SK-N-SH (cell line): ENCODE measurements at regions not wholly inside any gene's neighbourhood (a gene's known extent, or its start where the extent isn't known, plus 50 kb on each side); places are given as distances from the start of the nearest gene placed in this dataset.

ENCODE experiments used
- CTCF ChIA-PET: fragments of 300-600, 350-600 bp; formaldehyde crosslinking; extraction: SDS; loops from one replicate; lab custom pipeline; 2021; lab: Yijun Ruan, JAX
- POLR2A ChIA-PET: fragments of 350-600 bp; sonication (Branson Sonifier 250); formaldehyde crosslinking; extraction: SDS; loops from one replicate; lab custom pipeline; 2020; ENCODE audit warnings: antibody characterized with exemption, inconsistent platforms; lab: Yijun Ruan, JAX
- DNase-seq: peaks from one replicate; pipeline ENCODE4 v3.0.0; 2012
- H2AFZ ChIP-seq: fragments of 200-600 bp; sonication (generic); 2 replicates; pipeline ENCODE4 v1.8.1; 2016; ENCODE audit warnings: antibody characterized with exemption, mild to moderate bottlenecking, low read depth
- H3F3A ChIP-seq: fragments of 200-600 bp; sonication (generic); replicated peaks from 2 replicates; pipeline ENCODE3; 2016; ENCODE audit warnings: antibody characterized with exemption, mild to moderate bottlenecking; ENCODE audit not compliant: insufficient read depth
- H3K27ac ChIP-seq, 2 experiments: fragments of 200-500 bp in 1 of 2; fragments of 200-600 bp in 1 of 2; sonication (Bioruptor generic) in 1 of 2; sonication (generic), shearing (Covaris generic) in 1 of 2; 2 replicates each; pipeline versions ENCODE4 v1.5.1 to v1.6.1; 2014 to 2016; ENCODE audit warnings: low read depth in 2 of 2, inconsistent platforms in 1 of 2, low read length in 1 of 2, mild to moderate bottlenecking in 1 of 2, mixed read lengths in 1 of 2
- H3K27me3 ChIP-seq: fragments of 200-600 bp; sonication (generic), shearing (Covaris generic); 2 replicates; pipeline ENCODE4 v1.6.1; 2016; ENCODE audit warnings: mixed run types; ENCODE audit not compliant: insufficient read depth
- H3K36me3 ChIP-seq, 2 experiments: fragments of 200-500 bp in 1 of 2; fragments of 200-600 bp in 1 of 2; sonication (Bioruptor generic) in 1 of 2; sonication (generic) in 1 of 2; replicated peaks in 1 of 2; 2 replicates each; pipeline versions ENCODE3 to v1.5.1; 2014 to 2016; ENCODE audit warnings: low read length in 1 of 2, mild to moderate bottlenecking in 1 of 2; ENCODE audit not compliant: insufficient read depth in 2 of 2, control insufficient read depth in 1 of 2
- H3K4me1 ChIP-seq, 2 experiments: fragments of 200-500 bp in 1 of 2; fragments of 200-600 bp in 1 of 2; sonication (Bioruptor generic) in 1 of 2; sonication (generic), shearing (Covaris generic) in 1 of 2; 2 replicates each; pipeline versions ENCODE4 v1.5.1 to v1.6.1; 2014 to 2016; ENCODE audit warnings: low read depth in 1 of 2, low read length in 1 of 2, mixed run types in 1 of 2; ENCODE audit not compliant: insufficient read depth in 2 of 2, control insufficient read depth in 1 of 2
- H3K4me2 ChIP-seq: fragments of 200-600 bp; sonication (generic), shearing (Covaris generic); 2 replicates; pipeline ENCODE4 v1.6.1; 2017; ENCODE audit warnings: mixed run types
- H3K4me3 ChIP-seq, 2 experiments: fragments of 200-500 bp in 1 of 2; fragments of 200-600 bp in 1 of 2; sonication (Bioruptor generic) in 1 of 2; sonication (generic), shearing (Covaris generic) in 1 of 2; 2 replicates each; pipeline versions ENCODE4 v1.5.1 to v1.8.1; 2014 to 2016; ENCODE audit warnings: low read depth in 2 of 2, inconsistent platforms in 1 of 2, low read length in 1 of 2, mild to moderate bottlenecking in 1 of 2, mixed read lengths in 1 of 2, moderate library complexity in 1 of 2
- H3K79me2 ChIP-seq: fragments of 200-600 bp; sonication (generic); 2 replicates; pipeline ENCODE4 v1.8.1; 2017; ENCODE audit warnings: mild to moderate bottlenecking; ENCODE audit not compliant: insufficient read depth
- H3K9ac ChIP-seq: fragments of 200-600 bp; sonication (generic); 2 replicates; pipeline ENCODE4 v1.6.1; 2017; ENCODE audit warnings: mixed run types
- H3K9me2 ChIP-seq: fragments of 200-600 bp; sonication (generic); 2 replicates; pipeline ENCODE4 v1.6.1; 2017; ENCODE audit warnings: mixed run types
- H3K9me3 ChIP-seq: fragments of 200-600 bp; sonication (generic); 2 replicates; pipeline ENCODE4 v1.6.1; 2017; ENCODE audit warnings: mixed run types, mild to moderate bottlenecking, moderate library complexity
- H4K20me1 ChIP-seq: fragments of 200-600 bp; sonication (generic); 2 replicates; pipeline ENCODE4 v1.6.1; 2017; ENCODE audit warnings: mild to moderate bottlenecking, mixed run types; ENCODE audit not compliant: insufficient read depth
- CHD2 ChIP-seq: fragments of 150-350 bp; IDR thresholded peaks from 2 replicates; pipeline ENCODE4 v1.6.1; 2018; ENCODE audit warnings: low read length; ENCODE audit not compliant: partially characterized antibody
- CTCF ChIP-seq: fragments of 200-600 bp; sonication (generic); IDR thresholded peaks from 2 replicates; pipeline ENCODE4 v1.6.1; 2017; ENCODE audit warnings: antibody characterized with exemption, mild to moderate bottlenecking, moderate library complexity
- ELF1 ChIP-seq: IDR thresholded peaks from 2 replicates; pipeline ENCODE4 v1.4.0; 2012
- EP300 ChIP-seq, 2 experiments: IDR thresholded peaks; 2 replicates each; pipeline versions ENCODE4 v1.4.0 to v1.6.1; 2012; ENCODE audit warnings: borderline replicate concordance in 1 of 2, low read depth in 1 of 2, low read length in 1 of 2
- EZH2phosphoT487 ChIP-seq: fragments of 200-600 bp; sonication (generic); IDR thresholded peaks from 2 replicates; pipeline ENCODE4 v1.6.1; 2017; ENCODE audit warnings: low read depth, mixed run types, mild to moderate bottlenecking, antibody characterized with exemption, moderate library complexity, borderline replicate concordance
- FOSL2 ChIP-seq: IDR thresholded peaks from 2 replicates; pipeline ENCODE4 v1.4.0; 2012; ENCODE audit warnings: low read depth, mild to moderate bottlenecking, moderate library complexity, borderline replicate concordance
- FOXJ3 ChIP-seq: sonication (generic); formaldehyde crosslinking; IDR thresholded peaks from 2 replicates; pipeline ENCODE4 v1.5.1; 2020; ENCODE audit warnings: mild to moderate bottlenecking, missing genetic modification reagents
- MEF2A ChIP-seq: IDR thresholded peaks from 2 replicates; pipeline ENCODE4 v1.4.0; 2012; ENCODE audit warnings: low read depth, borderline replicate concordance
- MXI1 ChIP-seq: IDR thresholded peaks from 2 replicates; pipeline ENCODE4 v1.6.1; 2012; ENCODE audit warnings: mild to moderate bottlenecking, low read depth, low read length, improper control_type of control experiment
- NFIC ChIP-seq: IDR thresholded peaks from 2 replicates; pipeline ENCODE4 v1.4.0; 2012; ENCODE audit warnings: borderline replicate concordance
- PBX3 ChIP-seq: IDR thresholded peaks from 2 replicates; pipeline ENCODE4; 2012
- RAD21 ChIP-seq: IDR thresholded peaks from 2 replicates; pipeline ENCODE4 v1.6.1; 2012; ENCODE audit warnings: mild to moderate bottlenecking, low read length
- RCOR1 ChIP-seq: fragments of 150-350 bp; IDR thresholded peaks from 2 replicates; pipeline ENCODE4 v1.6.1; 2017; ENCODE audit warnings: antibody characterized with exemption, low read length
- RFX5 ChIP-seq: IDR thresholded peaks from 2 replicates; pipeline ENCODE4 v1.6.1; 2012; ENCODE audit warnings: mild to moderate bottlenecking, improper control_type of control experiment, low read length
- SMC3 ChIP-seq: IDR thresholded peaks from 2 replicates; pipeline ENCODE4 v1.6.1; 2012; ENCODE audit warnings: low read depth, low read length, improper control_type of control experiment
- TAF1 ChIP-seq: IDR thresholded peaks from 2 replicates; pipeline ENCODE4 v1.6.1; 2012; ENCODE audit warnings: low read depth, mild to moderate bottlenecking, low read length, moderate library complexity, borderline replicate concordance
- TCF12 ChIP-seq: IDR thresholded peaks from 2 replicates; pipeline ENCODE4 v1.4.0; 2012
- TEAD4 ChIP-seq: IDR thresholded peaks from 2 replicates; pipeline ENCODE4 v1.4.0; 2012; ENCODE audit warnings: mild to moderate bottlenecking, borderline replicate concordance; ENCODE audit not compliant: insufficient read depth
- USF2 ChIP-seq: fragments of 150-350 bp; IDR thresholded peaks from 2 replicates; pipeline ENCODE4 v1.6.1; 2017; ENCODE audit warnings: antibody characterized with exemption, low read length, low read depth, borderline replicate concordance
- YY1 ChIP-seq: IDR thresholded peaks from 2 replicates; pipeline ENCODE4 v1.4.0; 2012; ENCODE audit warnings: low read depth, mild to moderate bottlenecking
- WGBS: methylation state at CpG from one replicate; pipeline ENCODE4 v1.1.6; 2017; ENCODE audit warnings: low lambda C conversion rate; 5-methylcytosine and 5-hydroxymethylcytosine counted together

GRCh38 chr2:168348076-168348475 lies 100.7 kb upstream of the STK39 start:
- ChIA-PET CTCF (interaction anchor here (0.8 to 4.4 kb wide), 15 partner anchors 9 to 567 kb away, joined by 3 to 50 read pairs (median 7); partner anchors contain the start of gene CERS6), POLR2A (no interaction called here)
- Histone ChIP-seq H3K27ac (no peak overlapping the region), H3K9me2 (no peaks in the 10 kb centered on the region), H3K9ac (no peak overlapping the region), H3F3A (no peaks in the 10 kb centered on the region), H4K20me1 (no peaks in the 10 kb centered on the region), H2AFZ (no peak overlapping the region), H3K4me2 (no peak overlapping the region), H3K9me3 (no peaks in the 10 kb centered on the region), H3K36me3 (no peaks in the 10 kb centered on the region), H3K4me3 (no peak overlapping the region), H3K4me1 (peaks cover 0 to 6% of the 10 kb centered on the region in 2 experiments; a peak in 2 of 4 replicates), H3K27me3 (no peaks in the 10 kb centered on the region), H3K79me2 (no peaks in the 10 kb centered on the region)
- 81% methylated on average over 2 of the region's 2 CpGs for WGBS
- peak; percentile 61 for TF ChIP-seq RAD21
- TF ChIP-seq RCOR1 = no peak
- TF ChIP-seq USF2 = no peak
- TF ChIP-seq NFIC = no peak
- no peak for TF ChIP-seq MXI1
- no peak for TF ChIP-seq EZH2phosphoT487
- TF ChIP-seq TCF12 = no peak
- TF ChIP-seq FOXJ3 (CRISPR knock-in tag) = no peak
- TF ChIP-seq EP300 (IDR thresholded peaks at IDR 0.05; ENCODE audit: borderline replicate concordance in 1 of 2, low read depth in 1 of 2, low read length in 1 of 2) = no peak
- TF ChIP-seq MEF2A = no peak
- TF ChIP-seq PBX3 = no peak
- no peak for TF ChIP-seq RFX5
- TF ChIP-seq TEAD4 = no peak
- no peak for TF ChIP-seq FOSL2
- TF ChIP-seq ELF1 = no peak
- TF ChIP-seq TAF1 = no peak
- TF ChIP-seq CTCF = peak; percentile 43
- TF ChIP-seq CHD2 = no peak
- TF ChIP-seq YY1 = no peak
- peak; percentile 55 for TF ChIP-seq SMC3
- peak; percentile 40 for DNase-seq
